ENCODE measurements at regions not wholly inside any gene's neighbourhood (a gene's known extent, or its start where the extent isn't known, plus 50 kb on each side); places are given as distances from the start of the nearest gene placed in this dataset.

GRCh38 chr2:200092235-200092634, 136.9 kb downstream of the MAIP1 start:
- no peak for DNase-seq
- TF ChIP-seq POLR2A (IDR thresholded peaks at IDR 0.05) (no peak), CTCF (IDR thresholded peaks at IDR 0.05) (no peak), EP300 (IDR thresholded peaks at IDR 0.05; ENCODE audit: low read depth) (no peak), POLR2AphosphoS5 (IDR thresholded peaks at IDR 0.05) (no peak)
- Histone ChIP-seq H3K27me3 (no peaks in the 10 kb centered on the region), H3K27ac (no peak overlapping the region), H3K9me3 (no peaks in the 10 kb centered on the region), H3K36me3 (no peaks in the 10 kb centered on the region), H3K4me1 (peaks cover 0 to 7% (median 0%) of the 10 kb centered on the region in 4 donors), H3K4me3 (no peak overlapping the region)
- in situ Hi-C loops (cut with MboI; ENCODE audit: low pct_ligation_motif_present in 1 of 4, low pct_unique_long_range_greater_than_20kb in 1 of 4, low sequenced_read_pairs in 3 of 4), result no loop called here
- intact Hi-C loops (cut with DNase I; ENCODE audit: low total_unique reads), result no loop called here
- WGBS, 2 donors (ENCODE audit: low coverage in 1 of 2), result 38 to 39% methylated on average over 2 of the region's 2 CpGs

GRCh38 chr2:200095436-200095835, 140.1 kb downstream of the MAIP1 start:
- DNase-seq, result no peak

GRCh38 chr2:200099256-200099655, 143.9 kb downstream of the MAIP1 start:
- 97 to 100% methylated on average over 1 of the region's 1 CpG for WGBS, 2 donors (ENCODE audit: low coverage in 1 of 2)
- TF ChIP-seq POLR2AphosphoS5 (IDR thresholded peaks at IDR 0.05) (no peak), CTCF (IDR thresholded peaks at IDR 0.05) (no peak), EP300 (IDR thresholded peaks at IDR 0.05; ENCODE audit: low read depth) (no peak), POLR2A (IDR thresholded peaks at IDR 0.05) (no peak)
- no peaks in the 10 kb centered on the region for H3K36me3 ChIP-seq
- intact Hi-C loops (cut with DNase I; ENCODE audit: low total_unique reads), result no loop called here
- in situ Hi-C loops (cut with MboI; ENCODE audit: low pct_ligation_motif_present in 1 of 4, low pct_unique_long_range_greater_than_20kb in 1 of 4, low sequenced_read_pairs in 3 of 4), result no loop called here
- H3K27ac ChIP-seq, result no peak overlapping the region
- no peaks in the 10 kb centered on the region for H3K27me3 ChIP-seq
- no peaks in the 10 kb centered on the region for H3K9me3 ChIP-seq
- H3K4me3 ChIP-seq, result no peak overlapping the region
- H3K4me1 ChIP-seq, result no peaks in the 10 kb centered on the region
- DNase-seq, result no peak

More at GRCh38 chr2:200095436-200095835, 140.1 kb downstream of the MAIP1 start:
- Histone ChIP-seq H3K27ac (no peak overlapping the region), H3K27me3 (no peaks in the 10 kb centered on the region), H3K4me3 (no peak overlapping the region), H3K4me1 (peaks cover 0 to 7% (median 0%) of the 10 kb centered on the region in 4 donors), H3K9me3 (no peaks in the 10 kb centered on the region), H3K36me3 (no peaks in the 10 kb centered on the region)
- 72 to 86% methylated on average over 3 of the region's 3 CpGs for WGBS, 2 donors (ENCODE audit: low coverage in 1 of 2)
- TF ChIP-seq CTCF (IDR thresholded peaks at IDR 0.05) (no peak), POLR2AphosphoS5 (IDR thresholded peaks at IDR 0.05) (no peak), EP300 (IDR thresholded peaks at IDR 0.05; ENCODE audit: low read depth) (no peak), POLR2A (IDR thresholded peaks at IDR 0.05) (no peak)
- intact Hi-C loops (cut with DNase I; ENCODE audit: low total_unique reads) (no loop called here), in situ Hi-C loops (cut with MboI; ENCODE audit: low pct_ligation_motif_present in 1 of 4, low pct_unique_long_range_greater_than_20kb in 1 of 4, low sequenced_read_pairs in 3 of 4) (no loop called here)

- in situ Hi-C loops (cut with MboI; ENCODE audit: low pct_ligation_motif_present in 1 of 4, low pct_unique_long_range_greater_than_20kb in 1 of 4, low sequenced_read_pairs in 3 of 4) (no loop called here), intact Hi-C loops (cut with DNase I; ENCODE audit: low total_unique reads) (no loop called here)
- Histone ChIP-seq H3K9me3 (no peaks in the 10 kb centered on the region), H3K27ac (no peak overlapping the region), H3K36me3 (no peaks in the 10 kb centered on the region), H3K27me3 (no peaks in the 10 kb centered on the region), H3K4me3 (no peak overlapping the region), H3K4me1 (no peaks in the 10 kb centered on the region)
- DNase-seq, result no peak
- TF ChIP-seq CTCF (IDR thresholded peaks at IDR 0.05) (no peak), POLR2AphosphoS5 (IDR thresholded peaks at IDR 0.05) (no peak), POLR2A (IDR thresholded peaks at IDR 0.05) (no peak), EP300 (IDR thresholded peaks at IDR 0.05; ENCODE audit: low read depth) (no peak)
Measured at GRCh38 chr2:200100027-200100426, 144.6 kb downstream of the MAIP1 start.

Data from transverse colon (tissue), 4 donors.